Natural killer cell treated with Interleukin-12 subunit alpha and Interleukin-12 subunit beta and Interleukin-15 and Interleukin-18, amount 100 ng/mL, for 72 hours (primary cell): ENCODE measurements at regions not wholly inside any gene's neighbourhood (a gene's known extent, or its start where the extent isn't known, plus 50 kb on each side); places are given as distances from the start of the nearest gene placed in this dataset.

Source experiments
- ATAC-seq, 2 donors: fragments of 150-1000 bp; cut with Tn5 transposase in 1 of 2; sonication (Bioruptor Pico), chemical (Tn5 transposase) in 1 of 2; 2 replicates each; pipeline ENCODE4 v1.10.0; 2021
- DNase-seq: peaks from one replicate; pipeline ENCODE4 v3.0.0; 2022; ENCODE audit warnings: low spot score
- H3K27ac Mint-ChIP-seq, 2 donors: 1 replicate in 1 of 2; 2 replicates in 1 of 2; pipeline ENCODE4 v1.8.0; 2022; ENCODE audit warnings: mixed read lengths in 2 of 2, mild to moderate bottlenecking in 1 of 2, moderate library complexity in 1 of 2
- H3K27me3 Mint-ChIP-seq, 2 donors: 1 replicate in 1 of 2; 2 replicates in 1 of 2; pipeline ENCODE4 v1.8.0; 2022; ENCODE audit warnings: mixed read lengths in 2 of 2
- H3K36me3 Mint-ChIP-seq: one replicate; pipeline ENCODE4 v1.8.0; 2022; ENCODE audit warnings: mixed read lengths
- H3K4me1 Mint-ChIP-seq, 2 donors: 1 replicate in 1 of 2; 2 replicates in 1 of 2; pipeline ENCODE4 v1.8.0; 2022; ENCODE audit warnings: low read depth in 2 of 2, mixed read lengths in 2 of 2, mild to moderate bottlenecking in 1 of 2
- H3K4me3 Mint-ChIP-seq: one replicate; pipeline ENCODE4 v1.8.0; 2022; ENCODE audit warnings: mixed read lengths
- H3K9me3 Mint-ChIP-seq: 2 replicates; pipeline ENCODE4 v1.8.0; 2022; ENCODE audit warnings: mixed read lengths

GRCh38 chr15:52626671-52627369 is 52.4 kb downstream of the ATOSA start:
- no peak for DNase-seq
- no peaks in the 10 kb centered on the region for H3K27me3 Mint-ChIP-seq
- peaks cover 10% of the 10 kb centered on the region for H3K36me3 Mint-ChIP-seq
- H3K4me3 Mint-ChIP-seq = peak overlapping the region; percentile 17
- no peaks in the 10 kb centered on the region for H3K9me3 Mint-ChIP-seq
- H3K4me1 Mint-ChIP-seq = peaks cover 17 to 34% of the 10 kb centered on the region in 2 donors
- H3K27ac Mint-ChIP-seq = peak overlapping the region; percentile 8 to 32
- ATAC-seq = peak in 1 of 2 donors; percentile 81

- no peaks in the 10 kb centered on the region for H3K27me3 Mint-ChIP-seq
- no peak overlapping the region for H3K4me3 Mint-ChIP-seq
- DNase-seq = no peak
- H3K4me1 Mint-ChIP-seq = peaks cover 11 to 27% of the 10 kb centered on the region in 2 donors
- H3K9me3 Mint-ChIP-seq = no peaks in the 10 kb centered on the region
- ATAC-seq = no peak
- peaks cover 10% of the 10 kb centered on the region for H3K36me3 Mint-ChIP-seq
- H3K27ac Mint-ChIP-seq = no peak overlapping the region
These were observed 54.9 kb downstream of the ATOSA start for GRCh38 chr15:52624262-52624661.

- peaks cover 13 to 22% of the 10 kb centered on the region in 2 donors for H3K4me1 Mint-ChIP-seq
- peaks cover 10% of the 10 kb centered on the region for H3K36me3 Mint-ChIP-seq
- H3K9me3 Mint-ChIP-seq = no peaks in the 10 kb centered on the region
- no peak overlapping the region for H3K4me3 Mint-ChIP-seq
- DNase-seq (no peak), ATAC-seq (no peak)
- H3K27ac Mint-ChIP-seq = peak overlapping the region in 1 of 2 donors; percentile 8
- H3K27me3 Mint-ChIP-seq = no peaks in the 10 kb centered on the region
These were observed 54.0 kb upstream of the ARPP19 start for GRCh38 chr15:52622791-52623190.

GRCh38 chr15:52620496-52620895 is 51.7 kb upstream of the ARPP19 start:
- H3K27me3 Mint-ChIP-seq = no peaks in the 10 kb centered on the region
- no peak for ATAC-seq
- H3K27ac Mint-ChIP-seq = no peak overlapping the region
- H3K36me3 Mint-ChIP-seq = peaks cover 10% of the 10 kb centered on the region
- no peak for DNase-seq
- H3K4me1 Mint-ChIP-seq = peaks cover 9 to 12% of the 10 kb centered on the region in 2 donors
- H3K4me3 Mint-ChIP-seq = no peak overlapping the region
- H3K9me3 Mint-ChIP-seq = no peaks in the 10 kb centered on the region
